GM23338 (cell line): ENCODE measurements at regions not wholly inside any gene's neighbourhood (a gene's known extent, or its start where the extent isn't known, plus 50 kb on each side); places are given as distances from the start of the nearest gene placed in this dataset.

Experiments
- ATAC-seq: fragments of 200-7000 bp; cut with Tn5 transposase; 3 replicates; pipeline ENCODE4 v1.9.1; 2020
- DNase-seq: peaks from one replicate; pipeline ENCODE4 v3.0.0-alpha.2; 2015; ENCODE audit warnings: low spot score
- H2AFZ ChIP-seq: fragments of 200-600 bp; sonication (generic); 2 replicates; pipeline ENCODE4 v1.8.0; 2016; ENCODE audit warnings: antibody characterized with exemption, mild to moderate bottlenecking, moderate library complexity
- H3F3A ChIP-seq: fragments of 200-600 bp; sonication (generic); replicated peaks from 2 replicates; pipeline ENCODE4 v1.8.0; 2017; ENCODE audit warnings: antibody characterized with exemption, mixed run types, low read depth
- H3K27ac ChIP-seq: fragments of 200-600 bp; sonication (generic); 2 replicates; pipeline ENCODE4 v1.6.1; 2016; ENCODE audit warnings: low read depth
- H3K27me3 ChIP-seq: fragments of 200-600 bp; sonication (generic); 2 replicates; pipeline ENCODE4 v1.8.0; 2016; ENCODE audit warnings: mild to moderate bottlenecking, mixed run types, moderate library complexity; ENCODE audit not compliant: insufficient read depth
- H3K36me3 ChIP-seq: fragments of 200-600 bp; sonication (generic); 2 replicates; pipeline ENCODE4 v1.8.0; 2016; ENCODE audit warnings: mild to moderate bottlenecking; ENCODE audit not compliant: insufficient read depth
- H3K4me1 ChIP-seq: fragments of 200-600 bp; sonication (generic); 2 replicates; pipeline ENCODE4 v1.8.0; 2016; ENCODE audit warnings: mild to moderate bottlenecking, moderate library complexity; ENCODE audit not compliant: insufficient read depth
- H3K4me2 ChIP-seq: fragments of 200-600 bp; sonication (generic); 2 replicates; pipeline ENCODE4 v1.7.1; 2017; ENCODE audit warnings: mixed run types
- H3K4me3 ChIP-seq: fragments of 200-600 bp; sonication (generic); 2 replicates; pipeline ENCODE4 v1.6.1; 2016; ENCODE audit warnings: mixed run types
- H3K79me2 ChIP-seq: fragments of 200-600 bp; sonication (generic); replicated peaks from 2 replicates; pipeline ENCODE4 v1.8.0; 2017; ENCODE audit warnings: mild to moderate bottlenecking; ENCODE audit not compliant: insufficient read depth
- H3K9me2 ChIP-seq: fragments of 200-600 bp; sonication (generic); 2 replicates; pipeline ENCODE4 v1.8.0; 2017; ENCODE audit not compliant: insufficient read depth
- H4K20me1 ChIP-seq: fragments of 200-600 bp; sonication (generic); replicated peaks from 2 replicates; pipeline ENCODE4 v1.8.0; 2017; ENCODE audit warnings: mild to moderate bottlenecking; ENCODE audit not compliant: insufficient read depth
- H3K27ac Mint-ChIP-seq: 2 replicates; pipeline ENCODE4 v1.8.0; 2020; ENCODE audit warnings: inconsistent platforms, mild to moderate bottlenecking, moderate library complexity, mixed read lengths
- H3K27me3 Mint-ChIP-seq: 3 replicates; pipeline ENCODE4 v1.8.0; 2022; ENCODE audit warnings: low read depth, mild to moderate bottlenecking, moderate library complexity, mixed read lengths, inconsistent platforms; ENCODE audit not compliant: insufficient read depth, poor library complexity
- H3K36me3 Mint-ChIP-seq: 3 replicates; pipeline ENCODE4 v1.8.0; 2021; ENCODE audit warnings: low read depth, mild to moderate bottlenecking, inconsistent platforms, moderate library complexity, mixed read lengths
- H3K4me1 Mint-ChIP-seq: 3 replicates; pipeline ENCODE4 v1.8.0; 2020; ENCODE audit warnings: mild to moderate bottlenecking, inconsistent platforms, mixed read lengths
- H3K4me3 Mint-ChIP-seq: 3 replicates; pipeline ENCODE4 v1.8.0; 2021; ENCODE audit warnings: moderate library complexity, mild to moderate bottlenecking, inconsistent platforms, mixed read lengths
- H3K9me3 Mint-ChIP-seq: 3 replicates; pipeline ENCODE4 v1.8.0; 2020; ENCODE audit warnings: moderate library complexity, mild to moderate bottlenecking, inconsistent platforms, mixed read lengths
- CREB1 ChIP-seq: fragments of 250-450 bp; sonication (Bioruptor Pico); IDR thresholded peaks from 2 replicates; pipeline ENCODE4 v1.5.0; 2020; ENCODE audit warnings: low read depth, mild to moderate bottlenecking, moderate library complexity
- JUNB ChIP-seq: IDR thresholded peaks from one replicate; pipeline ENCODE4 v1.6.1; 2016; ENCODE audit warnings: antibody characterized with exemption; ENCODE audit not compliant: unreplicated experiment
- NANOG ChIP-seq: IDR thresholded peaks from 2 replicates; pipeline ENCODE4 v1.6.1; 2016; ENCODE audit warnings: antibody characterized with exemption, borderline replicate concordance
- POLR2AphosphoS5 ChIP-seq: IDR thresholded peaks from 2 replicates; pipeline ENCODE4 v1.6.1; 2016; ENCODE audit warnings: antibody characterized with exemption, low read depth
- ZNF114 ChIP-seq: fragments of 250-450 bp; sonication (Bioruptor Pico); IDR thresholded peaks from 2 replicates; pipeline ENCODE4 v1.5.0; 2020; ENCODE audit warnings: mild to moderate bottlenecking, moderate library complexity
- ZNF331 ChIP-seq: fragments of 250-450 bp; sonication (Bioruptor Pico); IDR thresholded peaks from 2 replicates; pipeline ENCODE4 v1.5.0; 2020; ENCODE audit warnings: low read depth, mild to moderate bottlenecking, moderate library complexity
- TF ChIP-seq, protein P1 (sequence below): IDR thresholded peaks from one replicate; pipeline ENCODE4 v1.6.1; 2018; ENCODE audit warnings: antibody characterized with exemption; ENCODE audit not compliant: unreplicated experiment
- TF ChIP-seq, protein P2 (sequence below), 2 experiments: fragments of 200-600 bp in 1 of 2; sonication (generic) in 1 of 2; conservative IDR thresholded peaks; 2 replicates each; pipeline versions ENCODE4 v1.5.1 to v1.6.1; 2016 to 2017; ENCODE audit warnings: antibody characterized with exemption in 2 of 2, low read depth in 2 of 2, mild to moderate bottlenecking in 2 of 2, moderate library complexity in 1 of 2
- TF ChIP-seq, protein P3 (sequence below): fragments of 250-450 bp; sonication (Bioruptor Pico); IDR thresholded peaks from 2 replicates; pipeline ENCODE4 v1.5.0; 2020; ENCODE audit warnings: mild to moderate bottlenecking, moderate library complexity

DNA sequence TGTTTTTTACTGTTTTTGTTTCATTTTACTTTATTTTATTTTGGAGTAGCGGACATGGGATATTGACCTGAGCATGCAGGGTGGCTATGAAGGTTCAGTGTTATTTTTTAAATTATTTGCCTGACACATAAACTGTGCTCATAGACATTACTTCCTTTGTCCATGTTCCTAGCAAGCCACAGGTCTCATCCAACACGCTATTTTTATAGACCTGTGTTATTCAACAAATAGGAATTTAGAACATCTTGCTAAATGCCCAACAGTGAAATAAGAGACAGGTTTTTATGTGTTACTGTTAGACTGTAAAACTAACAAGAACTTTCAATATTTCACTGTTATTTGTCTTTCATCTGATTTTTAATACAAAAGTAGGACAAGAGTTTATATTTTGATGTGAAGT, 756.4 kb downstream of the KCNT2 start (continued):
- TF ChIP-seq, protein P1, sequence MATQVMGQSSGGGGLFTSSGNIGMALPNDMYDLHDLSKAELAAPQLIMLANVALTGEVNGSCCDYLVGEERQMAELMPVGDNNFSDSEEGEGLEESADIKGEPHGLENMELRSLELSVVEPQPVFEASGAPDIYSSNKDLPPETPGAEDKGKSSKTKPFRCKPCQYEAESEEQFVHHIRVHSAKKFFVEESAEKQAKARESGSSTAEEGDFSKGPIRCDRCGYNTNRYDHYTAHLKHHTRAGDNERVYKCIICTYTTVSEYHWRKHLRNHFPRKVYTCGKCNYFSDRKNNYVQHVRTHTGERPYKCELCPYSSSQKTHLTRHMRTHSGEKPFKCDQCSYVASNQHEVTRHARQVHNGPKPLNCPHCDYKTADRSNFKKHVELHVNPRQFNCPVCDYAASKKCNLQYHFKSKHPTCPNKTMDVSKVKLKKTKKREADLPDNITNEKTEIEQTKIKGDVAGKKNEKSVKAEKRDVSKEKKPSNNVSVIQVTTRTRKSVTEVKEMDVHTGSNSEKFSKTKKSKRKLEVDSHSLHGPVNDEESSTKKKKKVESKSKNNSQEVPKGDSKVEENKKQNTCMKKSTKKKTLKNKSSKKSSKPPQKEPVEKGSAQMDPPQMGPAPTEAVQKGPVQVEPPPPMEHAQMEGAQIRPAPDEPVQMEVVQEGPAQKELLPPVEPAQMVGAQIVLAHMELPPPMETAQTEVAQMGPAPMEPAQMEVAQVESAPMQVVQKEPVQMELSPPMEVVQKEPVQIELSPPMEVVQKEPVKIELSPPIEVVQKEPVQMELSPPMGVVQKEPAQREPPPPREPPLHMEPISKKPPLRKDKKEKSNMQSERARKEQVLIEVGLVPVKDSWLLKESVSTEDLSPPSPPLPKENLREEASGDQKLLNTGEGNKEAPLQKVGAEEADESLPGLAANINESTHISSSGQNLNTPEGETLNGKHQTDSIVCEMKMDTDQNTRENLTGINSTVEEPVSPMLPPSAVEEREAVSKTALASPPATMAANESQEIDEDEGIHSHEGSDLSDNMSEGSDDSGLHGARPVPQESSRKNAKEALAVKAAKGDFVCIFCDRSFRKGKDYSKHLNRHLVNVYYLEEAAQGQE = no peak
- TF ChIP-seq, protein P2, sequence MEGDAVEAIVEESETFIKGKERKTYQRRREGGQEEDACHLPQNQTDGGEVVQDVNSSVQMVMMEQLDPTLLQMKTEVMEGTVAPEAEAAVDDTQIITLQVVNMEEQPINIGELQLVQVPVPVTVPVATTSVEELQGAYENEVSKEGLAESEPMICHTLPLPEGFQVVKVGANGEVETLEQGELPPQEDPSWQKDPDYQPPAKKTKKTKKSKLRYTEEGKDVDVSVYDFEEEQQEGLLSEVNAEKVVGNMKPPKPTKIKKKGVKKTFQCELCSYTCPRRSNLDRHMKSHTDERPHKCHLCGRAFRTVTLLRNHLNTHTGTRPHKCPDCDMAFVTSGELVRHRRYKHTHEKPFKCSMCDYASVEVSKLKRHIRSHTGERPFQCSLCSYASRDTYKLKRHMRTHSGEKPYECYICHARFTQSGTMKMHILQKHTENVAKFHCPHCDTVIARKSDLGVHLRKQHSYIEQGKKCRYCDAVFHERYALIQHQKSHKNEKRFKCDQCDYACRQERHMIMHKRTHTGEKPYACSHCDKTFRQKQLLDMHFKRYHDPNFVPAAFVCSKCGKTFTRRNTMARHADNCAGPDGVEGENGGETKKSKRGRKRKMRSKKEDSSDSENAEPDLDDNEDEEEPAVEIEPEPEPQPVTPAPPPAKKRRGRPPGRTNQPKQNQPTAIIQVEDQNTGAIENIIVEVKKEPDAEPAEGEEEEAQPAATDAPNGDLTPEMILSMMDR (conservative IDR thresholded peaks at IDR 0.05; ENCODE audit: low read depth in 2 of 2) = no peak

DNA sequence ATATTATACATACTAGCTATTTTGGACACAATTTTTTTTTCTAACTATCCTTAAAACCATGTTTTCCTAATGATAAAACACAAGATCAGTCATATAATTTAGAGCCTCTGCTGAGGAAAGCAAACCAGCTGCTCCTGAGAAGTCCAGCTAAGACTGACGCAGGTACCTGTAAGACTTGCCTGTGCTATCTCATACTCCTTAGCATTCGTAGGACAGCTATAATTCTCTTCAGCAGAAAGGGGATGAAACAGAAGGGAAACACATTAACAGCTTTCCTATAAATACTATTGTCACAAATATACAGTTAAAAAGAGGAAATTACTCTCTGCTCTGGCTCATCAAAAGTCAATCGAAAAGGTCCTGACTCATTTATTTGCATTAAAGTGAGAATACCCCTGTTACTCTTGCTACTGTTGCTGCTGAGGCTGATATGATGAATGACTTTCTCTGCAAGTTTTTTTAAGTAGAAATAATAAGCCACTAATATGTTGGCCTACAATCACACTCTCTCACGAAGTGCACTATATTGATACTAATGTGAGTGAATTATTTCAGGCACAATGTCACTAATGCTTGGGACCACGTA, 757.1 kb downstream of the KCNT2 start:
- H3K27me3 Mint-ChIP-seq = peaks cover 2% of the 10 kb centered on the region
- H2AFZ ChIP-seq = no peak overlapping the region
- H3F3A ChIP-seq = no peaks in the 10 kb centered on the region
- no peaks in the 10 kb centered on the region for H3K27me3 ChIP-seq
- H4K20me1 ChIP-seq = no peaks in the 10 kb centered on the region
- no peaks in the 10 kb centered on the region for H3K9me2 ChIP-seq
- no peak overlapping the region for H3K4me3 Mint-ChIP-seq
- ATAC-seq (peak; percentile 47; the same call in 2 of the 3 replicates), DNase-seq (peak; percentile 16)
- H3K9me3 Mint-ChIP-seq = no peaks in the 10 kb centered on the region
- no peaks in the 10 kb centered on the region for H3K36me3 ChIP-seq
- no peaks in the 10 kb centered on the region for H3K79me2 ChIP-seq
- H3K4me3 ChIP-seq = no peak overlapping the region
- peaks cover 49% of the 10 kb centered on the region for H3K4me1 Mint-ChIP-seq
- peak overlapping the region; percentile 21 for H3K27ac ChIP-seq
- H3K4me1 ChIP-seq = peaks cover 67% of the 10 kb centered on the region
- H3K27ac Mint-ChIP-seq = peak overlapping the region; percentile 94
- H3K36me3 Mint-ChIP-seq = no peaks in the 10 kb centered on the region
- 0 out of 2 replicates have a peak overlapping the region, but pooled peaks have one; percentile 3 for H3K4me2 ChIP-seq
- TF ChIP-seq POLR2AphosphoS5 (no peak), ZNF114 (CRISPR knock-in tag) (no peak), CREB1 (CRISPR knock-in tag) (no peak), JUNB (no peak), NANOG (no peak), ZNF331 (CRISPR knock-in tag) (no peak)
- TF ChIP-seq, protein P3, sequence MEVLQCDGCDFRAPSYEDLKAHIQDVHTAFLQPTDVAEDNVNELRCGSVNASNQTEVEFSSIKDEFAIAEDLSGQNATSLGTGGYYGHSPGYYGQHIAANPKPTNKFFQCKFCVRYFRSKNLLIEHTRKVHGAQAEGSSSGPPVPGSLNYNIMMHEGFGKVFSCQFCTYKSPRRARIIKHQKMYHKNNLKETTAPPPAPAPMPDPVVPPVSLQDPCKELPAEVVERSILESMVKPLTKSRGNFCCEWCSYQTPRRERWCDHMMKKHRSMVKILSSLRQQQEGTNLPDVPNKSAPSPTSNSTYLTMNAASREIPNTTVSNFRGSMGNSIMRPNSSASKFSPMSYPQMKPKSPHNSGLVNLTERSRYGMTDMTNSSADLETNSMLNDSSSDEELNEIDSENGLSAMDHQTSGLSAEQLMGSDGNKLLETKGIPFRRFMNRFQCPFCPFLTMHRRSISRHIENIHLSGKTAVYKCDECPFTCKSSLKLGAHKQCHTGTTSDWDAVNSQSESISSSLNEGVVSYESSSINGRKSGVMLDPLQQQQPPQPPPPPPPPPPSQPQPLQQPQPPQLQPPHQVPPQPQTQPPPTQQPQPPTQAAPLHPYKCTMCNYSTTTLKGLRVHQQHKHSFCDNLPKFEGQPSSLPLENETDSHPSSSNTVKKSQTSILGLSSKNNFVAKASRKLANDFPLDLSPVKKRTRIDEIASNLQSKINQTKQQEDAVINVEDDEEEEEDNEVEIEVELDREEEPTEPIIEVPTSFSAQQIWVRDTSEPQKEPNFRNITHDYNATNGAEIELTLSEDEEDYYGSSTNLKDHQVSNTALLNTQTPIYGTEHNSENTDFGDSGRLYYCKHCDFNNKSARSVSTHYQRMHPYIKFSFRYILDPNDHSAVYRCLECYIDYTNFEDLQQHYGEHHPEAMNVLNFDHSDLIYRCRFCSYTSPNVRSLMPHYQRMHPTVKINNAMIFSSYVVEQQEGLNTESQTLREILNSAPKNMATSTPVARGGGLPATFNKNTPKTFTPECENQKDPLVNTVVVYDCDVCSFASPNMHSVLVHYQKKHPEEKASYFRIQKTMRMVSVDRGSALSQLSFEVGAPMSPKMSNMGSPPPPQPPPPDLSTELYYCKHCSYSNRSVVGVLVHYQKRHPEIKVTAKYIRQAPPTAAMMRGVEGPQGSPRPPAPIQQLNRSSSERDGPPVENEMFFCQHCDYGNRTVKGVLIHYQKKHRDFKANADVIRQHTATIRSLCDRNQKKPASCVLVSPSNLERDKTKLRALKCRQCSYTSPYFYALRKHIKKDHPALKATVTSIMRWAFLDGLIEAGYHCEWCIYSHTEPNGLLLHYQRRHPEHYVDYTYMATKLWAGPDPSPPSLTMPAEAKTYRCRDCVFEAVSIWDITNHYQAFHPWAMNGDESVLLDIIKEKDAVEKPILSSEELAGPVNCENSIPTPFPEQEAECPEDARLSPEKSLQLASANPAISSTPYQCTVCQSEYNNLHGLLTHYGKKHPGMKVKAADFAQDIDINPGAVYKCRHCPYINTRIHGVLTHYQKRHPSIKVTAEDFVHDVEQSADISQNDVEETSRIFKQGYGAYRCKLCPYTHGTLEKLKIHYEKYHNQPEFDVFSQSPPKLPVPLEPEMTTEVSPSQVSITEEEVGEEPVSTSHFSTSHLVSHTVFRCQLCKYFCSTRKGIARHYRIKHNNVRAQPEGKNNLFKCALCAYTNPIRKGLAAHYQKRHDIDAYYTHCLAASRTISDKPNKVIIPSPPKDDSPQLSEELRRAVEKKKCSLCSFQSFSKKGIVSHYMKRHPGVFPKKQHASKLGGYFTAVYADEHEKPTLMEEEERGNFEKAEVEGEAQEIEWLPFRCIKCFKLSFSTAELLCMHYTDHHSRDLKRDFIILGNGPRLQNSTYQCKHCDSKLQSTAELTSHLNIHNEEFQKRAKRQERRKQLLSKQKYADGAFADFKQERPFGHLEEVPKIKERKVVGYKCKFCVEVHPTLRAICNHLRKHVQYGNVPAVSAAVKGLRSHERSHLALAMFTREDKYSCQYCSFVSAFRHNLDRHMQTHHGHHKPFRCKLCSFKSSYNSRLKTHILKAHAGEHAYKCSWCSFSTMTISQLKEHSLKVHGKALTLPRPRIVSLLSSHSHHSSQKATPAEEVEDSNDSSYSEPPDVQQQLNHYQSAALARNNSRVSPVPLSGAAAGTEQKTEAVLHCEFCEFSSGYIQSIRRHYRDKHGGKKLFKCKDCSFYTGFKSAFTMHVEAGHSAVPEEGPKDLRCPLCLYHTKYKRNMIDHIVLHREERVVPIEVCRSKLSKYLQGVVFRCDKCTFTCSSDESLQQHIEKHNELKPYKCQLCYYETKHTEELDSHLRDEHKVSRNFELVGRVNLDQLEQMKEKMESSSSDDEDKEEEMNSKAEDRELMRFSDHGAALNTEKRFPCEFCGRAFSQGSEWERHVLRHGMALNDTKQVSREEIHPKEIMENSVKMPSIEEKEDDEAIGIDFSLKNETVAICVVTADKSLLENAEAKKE (CRISPR knock-in tag) = no peak
- TF ChIP-seq, protein P2 (conservative IDR thresholded peaks at IDR 0.05; ENCODE audit: low read depth in 2 of 2) = no peak
